ENCODE measurements at regions not wholly inside any gene's neighbourhood (a gene's known extent, or its start where the extent isn't known, plus 50 kb on each side); places are given as distances from the start of the nearest gene placed in this dataset.

GRCh38 chr7:22572292-22572691 lies 72.3 kb upstream of the STEAP1B start:
- no peak overlapping the region for H2AFZ ChIP-seq (ENCODE audit: insufficient read depth, low read depth, low read length, poor library complexity, severe bottlenecking)
- H3K27ac ChIP-seq (ENCODE audit: low read depth in 1 of 2, low read length in 2 of 2): no peak overlapping the region
- 83% methylated on average over 6 of the region's 8 CpGs for WGBS (ENCODE audit: insufficient coverage)
- H3K4me1 ChIP-seq (ENCODE audit: control insufficient read depth in 1 of 2, insufficient read depth in 2 of 2, low read length in 2 of 2): peaks cover 67 to 69% of the 10 kb centered on the region in 2 donors
- peak overlapping the region in 1 of 7 donors; percentile 89 for H3K27ac Mint-ChIP-seq
- no peak overlapping the region for H3K4me2 ChIP-seq (replicated peaks; ENCODE audit: extremely low read depth, low read length, poor library complexity, severe bottlenecking)
- TF ChIP-seq CTCF (IDR thresholded peaks at IDR 0.05): no peak
- H3K9ac ChIP-seq (ENCODE audit: insufficient read depth, low read length, poor library complexity, severe bottlenecking): no peak overlapping the region
- peaks cover 64% of the 10 kb centered on the region for H3K4me1 Mint-ChIP-seq
- H4K20me1 ChIP-seq (ENCODE audit: insufficient read depth, low read length): no peaks in the 10 kb centered on the region
- H3K4me3 Mint-ChIP-seq: peak overlapping the region in 1 of 2 donors; percentile 11
- H3K27me3 ChIP-seq (ENCODE audit: control insufficient read depth in 2 of 2, insufficient read depth in 2 of 2, low read length in 2 of 2): peaks cover 16 to 19% of the 10 kb centered on the region in 2 donors
- H3K36me3 Mint-ChIP-seq: no peaks in the 10 kb centered on the region
- DNase-seq: no peak
- H3K79me2 ChIP-seq (ENCODE audit: insufficient read depth, low read length): no peaks in the 10 kb centered on the region
- intact Hi-C loops (cut with micrococcal nuclease): loop anchor here in 1 of 2 donors (5.0 kb wide), 1 partner anchor 90 kb away; no protein-coding TSS in a partner anchor
- no peaks in the 10 kb centered on the region for H3K9me3 ChIP-seq (replicated peaks in 1 of 2; ENCODE audit: control insufficient read depth in 1 of 2, insufficient read depth in 1 of 2, low read length in 2 of 2)
- H3K27me3 Mint-ChIP-seq (ENCODE audit: low read depth in 3 of 3): peaks cover 19 to 25% (median 23%) of the 10 kb centered on the region in 3 donors
- peaks cover 0 to 3% (median 0%) of the 10 kb centered on the region in 7 donors for H3K9me3 Mint-ChIP-seq
- H3K4me3 ChIP-seq (replicated peaks in 1 of 3; ENCODE audit: low read depth in 2 of 3, low read length in 3 of 3): no peak overlapping the region
- H3K36me3 ChIP-seq (replicated peaks in 1 of 2; ENCODE audit: control insufficient read depth in 1 of 2, insufficient read depth in 2 of 2, low read length in 2 of 2): no peaks in the 10 kb centered on the region

- Mint-ChIP-seq H3K4me1 (peaks cover 59% of the 10 kb centered on the region), H3K4me3 (peak overlapping the region in 1 of 2 donors; percentile 52), H3K36me3 (no peaks in the 10 kb centered on the region), H3K27me3 (ENCODE audit: low read depth in 3 of 3) (peaks cover 22 to 25% (median 24%) of the 10 kb centered on the region in 3 donors), H3K27ac (peak overlapping the region in 4 of 7 donors; percentile 60 to 89 (median 81)), H3K9me3 (peaks cover 0 to 3% (median 0%) of the 10 kb centered on the region in 7 donors)
- TF ChIP-seq CTCF (IDR thresholded peaks at IDR 0.05): no peak
- WGBS (ENCODE audit: insufficient coverage): 59% methylated on average over 3 of the region's 4 CpGs
- peaks cover 62 to 63% of the 10 kb centered on the region in 2 donors for H3K4me1 ChIP-seq (ENCODE audit: control insufficient read depth in 1 of 2, insufficient read depth in 2 of 2, low read length in 2 of 2)
- no peaks in the 10 kb centered on the region for H3K36me3 ChIP-seq (replicated peaks in 1 of 2; ENCODE audit: control insufficient read depth in 1 of 2, insufficient read depth in 2 of 2, low read length in 2 of 2)
- no peak overlapping the region for H3K9ac ChIP-seq (ENCODE audit: insufficient read depth, low read length, poor library complexity, severe bottlenecking)
- no peaks in the 10 kb centered on the region for H3K79me2 ChIP-seq (ENCODE audit: insufficient read depth, low read length)
- H3K27me3 ChIP-seq (ENCODE audit: control insufficient read depth in 2 of 2, insufficient read depth in 2 of 2, low read length in 2 of 2): peaks cover 16 to 19% of the 10 kb centered on the region in 2 donors
- H3K27ac ChIP-seq (ENCODE audit: low read depth in 1 of 2, low read length in 2 of 2): no peak overlapping the region
- H3K4me2 ChIP-seq (replicated peaks; ENCODE audit: extremely low read depth, low read length, poor library complexity, severe bottlenecking): peak overlapping the region; percentile 22
- no peaks in the 10 kb centered on the region for H4K20me1 ChIP-seq (ENCODE audit: insufficient read depth, low read length)
- peak; percentile 46 to 74 (median 46) for DNase-seq
- intact Hi-C loops (cut with micrococcal nuclease): loop anchor here in 1 of 2 donors (5.0 kb wide), 1 partner anchor 91 kb away; no protein-coding TSS in a partner anchor
- H3K9me3 ChIP-seq (replicated peaks in 1 of 2; ENCODE audit: control insufficient read depth in 1 of 2, insufficient read depth in 1 of 2, low read length in 2 of 2): no peaks in the 10 kb centered on the region
- H2AFZ ChIP-seq (ENCODE audit: insufficient read depth, low read depth, low read length, poor library complexity, severe bottlenecking): no peak overlapping the region
- peak overlapping the region in 1 of 3 experiments; percentile 14 for H3K4me3 ChIP-seq (replicated peaks in 1 of 3; ENCODE audit: low read depth in 2 of 3, low read length in 3 of 3)
Observed at GRCh38 chr7:22571766-22572165, 71.8 kb upstream of the STEAP1B start.

Measured in CD14-positive monocyte (primary cell).